ENCODE measurements at regions not wholly inside any gene's neighbourhood (a gene's known extent, or its start where the extent isn't known, plus 50 kb on each side); places are given as distances from the start of the nearest gene placed in this dataset.
A peak's percentile ranks its signal among the peaks of the same experiment; 100 is the strongest.

- no peaks in the 10 kb centered on the region for H3K36me3 ChIP-seq (replicated peaks; ENCODE audit: low read depth, low read length)
- H3K4me2 ChIP-seq (ENCODE audit: low read length) = no peak overlapping the region
- H4K20me1 ChIP-seq (ENCODE audit: insufficient read depth, low read length) = no peaks in the 10 kb centered on the region
- no peak overlapping the region for H3K4me3 ChIP-seq (ENCODE audit: low read length)
- H3K9ac ChIP-seq (ENCODE audit: low read length) = no peak overlapping the region
- H3K27me3 ChIP-seq (ENCODE audit: low read depth, low read length) = 0 out of 2 replicates have a peak, but pooled peaks cover 6% of the 10 kb centered on the region
- H3K79me2 ChIP-seq (ENCODE audit: low read length) = no peaks in the 10 kb centered on the region
- no peaks in the 10 kb centered on the region for H3K9me3 ChIP-seq (ENCODE audit: insufficient read depth, low read length)
- no peak overlapping the region for H3K27ac ChIP-seq (ENCODE audit: low read length)
- H3K4me1 ChIP-seq (ENCODE audit: low read length) = no peaks in the 10 kb centered on the region
- TF ChIP-seq, protein P1, sequence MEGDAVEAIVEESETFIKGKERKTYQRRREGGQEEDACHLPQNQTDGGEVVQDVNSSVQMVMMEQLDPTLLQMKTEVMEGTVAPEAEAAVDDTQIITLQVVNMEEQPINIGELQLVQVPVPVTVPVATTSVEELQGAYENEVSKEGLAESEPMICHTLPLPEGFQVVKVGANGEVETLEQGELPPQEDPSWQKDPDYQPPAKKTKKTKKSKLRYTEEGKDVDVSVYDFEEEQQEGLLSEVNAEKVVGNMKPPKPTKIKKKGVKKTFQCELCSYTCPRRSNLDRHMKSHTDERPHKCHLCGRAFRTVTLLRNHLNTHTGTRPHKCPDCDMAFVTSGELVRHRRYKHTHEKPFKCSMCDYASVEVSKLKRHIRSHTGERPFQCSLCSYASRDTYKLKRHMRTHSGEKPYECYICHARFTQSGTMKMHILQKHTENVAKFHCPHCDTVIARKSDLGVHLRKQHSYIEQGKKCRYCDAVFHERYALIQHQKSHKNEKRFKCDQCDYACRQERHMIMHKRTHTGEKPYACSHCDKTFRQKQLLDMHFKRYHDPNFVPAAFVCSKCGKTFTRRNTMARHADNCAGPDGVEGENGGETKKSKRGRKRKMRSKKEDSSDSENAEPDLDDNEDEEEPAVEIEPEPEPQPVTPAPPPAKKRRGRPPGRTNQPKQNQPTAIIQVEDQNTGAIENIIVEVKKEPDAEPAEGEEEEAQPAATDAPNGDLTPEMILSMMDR (IDR thresholded peaks at IDR 0.05; ENCODE audit: low read depth, low read length) = peak; percentile 14; the same call in 1 of the 2 replicates
- TF ChIP-seq EZH2phosphoT487 (IDR thresholded peaks at IDR 0.05; ENCODE audit: low read depth) = no peak
- no peak overlapping the region for H2AFZ ChIP-seq (ENCODE audit: low read depth, low read length)
These were observed 98.2 kb downstream of the NDFIP1 start for GRCh38 chr5:142206801-142207200.

- H3K79me2 ChIP-seq (ENCODE audit: low read length) = no peaks in the 10 kb centered on the region
- 0 out of 2 replicates have a peak, but pooled peaks cover 6% of the 10 kb centered on the region for H3K27me3 ChIP-seq (ENCODE audit: low read depth, low read length)
- no peak overlapping the region for H3K4me3 ChIP-seq (ENCODE audit: low read length)
- H3K9ac ChIP-seq (ENCODE audit: low read length) = no peak overlapping the region
- H4K20me1 ChIP-seq (ENCODE audit: insufficient read depth, low read length) = no peaks in the 10 kb centered on the region
- no peaks in the 10 kb centered on the region for H3K9me3 ChIP-seq (ENCODE audit: insufficient read depth, low read length)
- H3K36me3 ChIP-seq (replicated peaks; ENCODE audit: low read depth, low read length) = no peaks in the 10 kb centered on the region
- no peaks in the 10 kb centered on the region for H3K4me1 ChIP-seq (ENCODE audit: low read length)
- H2AFZ ChIP-seq (ENCODE audit: low read depth, low read length) = no peak overlapping the region
- TF ChIP-seq, protein P1 (IDR thresholded peaks at IDR 0.05; ENCODE audit: low read depth, low read length) = no peak
- TF ChIP-seq EZH2phosphoT487 (IDR thresholded peaks at IDR 0.05; ENCODE audit: low read depth) = no peak
- no peak overlapping the region for H3K4me2 ChIP-seq (ENCODE audit: low read length)
- H3K27ac ChIP-seq (ENCODE audit: low read length) = no peak overlapping the region
These were observed 95.6 kb downstream of the NDFIP1 start for GRCh38 chr5:142204219-142204618.

Measured in OCI-LY3 (cell line).